SU-DHL-6 (cell line): ENCODE measurements at regions not wholly inside any gene's neighbourhood (a gene's known extent, or its start where the extent isn't known, plus 50 kb on each side); places are given as distances from the start of the nearest gene placed in this dataset.

ENCODE experiments used
- H2AFZ ChIP-seq: fragments of 200-600 bp; sonication (generic); 2 replicates; pipeline ENCODE4 v1.6.1; 2014; ENCODE audit warnings: low read depth, mild to moderate bottlenecking, moderate library complexity, mixed read lengths, antibody characterized with exemption, low read length; ENCODE audit not compliant: severe bottlenecking
- H3F3A ChIP-seq: fragments of 200-600 bp; shearing (Covaris generic); 2 replicates; pipeline ENCODE4 v1.6.0; 2016; ENCODE audit warnings: antibody characterized with exemption, mild to moderate bottlenecking; ENCODE audit not compliant: insufficient read depth
- H3K27ac ChIP-seq: fragments of 200-600 bp; sonication (generic); 2 replicates; pipeline ENCODE4 v1.5.1; 2016; ENCODE audit warnings: low read depth, mild to moderate bottlenecking, low read length, moderate library complexity, mixed read lengths
- H3K27me3 ChIP-seq: fragments of 200-600 bp; sonication (generic), shearing (Covaris generic); 2 replicates; pipeline ENCODE4 v1.6.0; 2014; ENCODE audit warnings: mild to moderate bottlenecking, low read length
- H3K36me3 ChIP-seq: fragments of 200-600 bp; sonication (generic); 2 replicates; pipeline ENCODE4 v1.6.1; 2014; ENCODE audit warnings: mild to moderate bottlenecking, low read length, mixed read lengths
- H3K4me2 ChIP-seq: fragments of 300-600, 200-600 bp; shearing (Covaris generic), sonication (generic); 2 replicates; pipeline ENCODE4 v1.6.0; 2014; ENCODE audit warnings: low read length, low read depth, mild to moderate bottlenecking; ENCODE audit not compliant: poor library complexity, severe bottlenecking
- H3K4me3 ChIP-seq: fragments of 200-600 bp; sonication (generic); 2 replicates; pipeline ENCODE4 v1.5.1; 2014; ENCODE audit warnings: antibody characterized with exemption, low read length, mild to moderate bottlenecking, mixed read lengths; ENCODE audit not compliant: insufficient read depth, poor library complexity, severe bottlenecking
- H3K79me2 ChIP-seq: fragments of 200-600 bp; sonication (generic); 2 replicates; pipeline ENCODE4 v1.6.1; 2014; ENCODE audit warnings: mild to moderate bottlenecking, low read length, moderate library complexity; ENCODE audit not compliant: insufficient read depth
- H3K9ac ChIP-seq: fragments of 200-600 bp; sonication (generic); 2 replicates; pipeline ENCODE4 v1.7.0; 2014; ENCODE audit warnings: mild to moderate bottlenecking, low read length
- H3K9me2 ChIP-seq: fragments of 200-600 bp; sonication (generic); replicated peaks from 2 replicates; pipeline ENCODE4 v1.6.1; 2014; ENCODE audit warnings: low read length; ENCODE audit not compliant: insufficient read depth
- H3K9me3 ChIP-seq: fragments of 200-600 bp; sonication (generic); 2 replicates; pipeline ENCODE4 v1.6.1; 2014; ENCODE audit warnings: low read length, mixed read lengths; ENCODE audit not compliant: insufficient read depth
- H4K20me1 ChIP-seq: fragments of 200-600 bp; sonication (generic); 2 replicates; pipeline ENCODE4 v1.6.1; 2014; ENCODE audit warnings: low read depth, mild to moderate bottlenecking, antibody characterized with exemption, low read length, moderate library complexity, mixed read lengths
- CTCF ChIP-seq: fragments of 200-600 bp; sonication (generic); IDR thresholded peaks from one replicate; pipeline ENCODE4 v1.5.1; 2017; ENCODE audit warnings: antibody characterized with exemption, mild to moderate bottlenecking, low read length, moderate library complexity; ENCODE audit not compliant: insufficient read depth, poor library complexity, severe bottlenecking
- EZH2phosphoT487 ChIP-seq: fragments of 200-600 bp; sonication (generic), shearing (Covaris generic); conservative IDR thresholded peaks from 2 replicates; pipeline ENCODE4 v1.6.1; 2018; ENCODE audit warnings: mild to moderate bottlenecking, antibody characterized with exemption, low read length, moderate library complexity, mixed read lengths

- Histone ChIP-seq H3K27me3 (no peaks in the 10 kb centered on the region), H3K79me2 (no peaks in the 10 kb centered on the region), H4K20me1 (no peaks in the 10 kb centered on the region)
Measured at GRCh38 chr18:42635378-42636048, 480.0 kb downstream of the RIT2 start.

GRCh38 chr18:42636309-42636708, 479.2 kb downstream of the RIT2 start:
- no peaks in the 10 kb centered on the region for H3K9me3 ChIP-seq
- H3F3A ChIP-seq, result no peaks in the 10 kb centered on the region
- no peak overlapping the region for H3K4me3 ChIP-seq
- no peaks in the 10 kb centered on the region for H3K9me2 ChIP-seq
- H3K27me3 ChIP-seq, result no peaks in the 10 kb centered on the region
- no peak overlapping the region for H2AFZ ChIP-seq
- no peak overlapping the region for H3K27ac ChIP-seq
- H4K20me1 ChIP-seq, result no peaks in the 10 kb centered on the region
- no peak overlapping the region for H3K9ac ChIP-seq
- no peak overlapping the region for H3K4me2 ChIP-seq
- no peak for TF ChIP-seq EZH2phosphoT487
- no peak for TF ChIP-seq CTCF
- H3K36me3 ChIP-seq, result no peaks in the 10 kb centered on the region
- H3K79me2 ChIP-seq, result no peaks in the 10 kb centered on the region

More at GRCh38 chr18:42635378-42636048, 480.0 kb downstream of the RIT2 start:
- H3K36me3 ChIP-seq, result no peaks in the 10 kb centered on the region
- no peaks in the 10 kb centered on the region for H3K9me3 ChIP-seq
- H3K9ac ChIP-seq, result no peak overlapping the region
- H3K9me2 ChIP-seq, result no peaks in the 10 kb centered on the region
- H2AFZ ChIP-seq, result no peak overlapping the region
- TF ChIP-seq CTCF, result no peak
- TF ChIP-seq EZH2phosphoT487, result no peak
- H3K27ac ChIP-seq, result no peak overlapping the region
- H3K4me3 ChIP-seq, result no peak overlapping the region
- no peaks in the 10 kb centered on the region for H3F3A ChIP-seq
- no peak overlapping the region for H3K4me2 ChIP-seq

GRCh38 chr18:42640160-42640559, 475.3 kb downstream of the RIT2 start:
- Histone ChIP-seq H3K4me3 (no peak overlapping the region), H3K36me3 (no peaks in the 10 kb centered on the region), H3K27me3 (no peaks in the 10 kb centered on the region), H4K20me1 (no peaks in the 10 kb centered on the region), H3K27ac (no peak overlapping the region), H3K9me2 (no peaks in the 10 kb centered on the region), H3K9me3 (no peaks in the 10 kb centered on the region), H3K79me2 (no peaks in the 10 kb centered on the region), H3K9ac (no peak overlapping the region), H3K4me2 (no peak overlapping the region), H3F3A (no peaks in the 10 kb centered on the region), H2AFZ (no peak overlapping the region)
- TF ChIP-seq CTCF (no peak), EZH2phosphoT487 (no peak)
